HEK293 (cell line): ENCODE measurements at regions not wholly inside any gene's neighbourhood (a gene's known extent, or its start where the extent isn't known, plus 50 kb on each side); places are given as distances from the start of the nearest gene placed in this dataset.
"Not testable (repeated sequence)": the region's sequence is repeated elsewhere in the genome, so short reads cannot be mapped to it uniquely, and the experiment has no call there.

Experiments
- CTCF ChIA-PET: fragments of 350-600 bp; formaldehyde crosslinking; extraction: SDS; loops from one replicate; lab custom pipeline; 2021; ENCODE audit warnings: antibody characterized with exemption; lab: Yijun Ruan, JAX
- POLR2A ChIA-PET: fragments of 300-600 bp; formaldehyde crosslinking; extraction: SDS; loops from one replicate; lab custom pipeline; 2020; ENCODE audit warnings: antibody characterized with exemption, inconsistent platforms; lab: Yijun Ruan, JAX
- H3K27ac ChIP-seq: fragments of 200-500 bp; sonication (Bioruptor generic); 2 replicates; pipeline ENCODE4 v1.5.1; 2014; ENCODE audit warnings: low read depth, low read length, control low read depth, inconsistent platforms; ENCODE audit errors: extremely low read depth
- H3K36me3 ChIP-seq, 2 experiments: fragments of 200-500 bp in 1 of 2; sonication (Bioruptor generic) in 1 of 2; 1 replicate in 1 of 2; 2 replicates in 1 of 2; pipeline ENCODE4 v1.5.1; 2014 to 2017; ENCODE audit warnings: inconsistent platforms in 2 of 2, low read length in 2 of 2; ENCODE audit not compliant: control insufficient read depth in 2 of 2, insufficient read depth in 1 of 2
- H3K4me1 ChIP-seq: fragments of 200-500 bp; sonication (Bioruptor generic); 2 replicates; pipeline ENCODE4 v1.5.1; 2014; ENCODE audit warnings: mild to moderate bottlenecking, low read length, inconsistent platforms; ENCODE audit not compliant: control insufficient read depth, insufficient read depth
- H3K4me3 ChIP-seq: 2 replicates; pipeline ENCODE4 v1.5.1; 2011; ENCODE audit warnings: low read depth, mild to moderate bottlenecking, control low read depth, low read length, moderate library complexity
- H3K9me3 ChIP-seq: fragments of 200-500 bp; sonication (Bioruptor generic); 2 replicates; pipeline ENCODE4 v1.5.1; 2014; ENCODE audit warnings: low read depth, low read length, inconsistent platforms; ENCODE audit not compliant: control insufficient read depth, insufficient read depth
- GLIS1 ChIP-seq: fragments of 450-650 bp; formaldehyde crosslinking; IDR thresholded peaks from 2 replicates; pipeline ENCODE4 v1.5.1; 2016; ENCODE audit warnings: missing biosample characterization, missing genetic modification characterization
- KLF9 ChIP-seq: fragments of 450-650 bp; formaldehyde crosslinking; IDR thresholded peaks from 2 replicates; pipeline ENCODE4 v1.5.1; 2016; ENCODE audit warnings: missing biosample characterization, missing genetic modification characterization, low read depth
- MYNN ChIP-seq: fragments of 450-650 bp; formaldehyde crosslinking; IDR thresholded peaks from 2 replicates; pipeline ENCODE4 v1.5.1; 2016; ENCODE audit warnings: missing biosample characterization, missing genetic modification characterization, borderline replicate concordance
- PRDM10 ChIP-seq: fragments of 450-650 bp; formaldehyde crosslinking; IDR thresholded peaks from 2 replicates; pipeline ENCODE4 v1.5.1; 2016; ENCODE audit warnings: missing biosample characterization, missing genetic modification characterization
- REPIN1 ChIP-seq: fragments of 450-650 bp; formaldehyde crosslinking; IDR thresholded peaks from 2 replicates; pipeline ENCODE4 v1.5.1; 2017; ENCODE audit warnings: missing biosample characterization, missing genetic modification characterization, low read depth
- SETDB1 ChIP-seq: IDR thresholded peaks from one replicate; pipeline ENCODE4 v1.6.1; 2017; ENCODE audit warnings: mild to moderate bottlenecking, low read length, moderate library complexity, mixed read lengths; ENCODE audit not compliant: insufficient read length
- TCF7L2 ChIP-seq: IDR thresholded peaks from 2 replicates; pipeline ENCODE4 v1.6.1; 2011; ENCODE audit warnings: low read depth, mild to moderate bottlenecking, inconsistent platforms, low read length, moderate library complexity, borderline replicate concordance
- YY2 ChIP-seq: fragments of 450-650 bp; formaldehyde crosslinking; IDR thresholded peaks from 2 replicates; pipeline ENCODE4 v1.5.1; 2016; ENCODE audit warnings: missing biosample characterization, missing genetic modification characterization
- ZFHX2 ChIP-seq: fragments of 450-650 bp; formaldehyde crosslinking; conservative IDR thresholded peaks from 2 replicates; pipeline ENCODE4 v1.5.1; 2016; ENCODE audit warnings: missing biosample characterization, missing genetic modification characterization
- ZNF169 ChIP-seq: fragments of 450-650 bp; formaldehyde crosslinking; IDR thresholded peaks from 2 replicates; pipeline ENCODE4 v1.5.1; 2016; ENCODE audit warnings: missing biosample characterization, missing genetic modification characterization
- ZNF248 ChIP-seq: fragments of 450-650 bp; formaldehyde crosslinking; IDR thresholded peaks from 2 replicates; pipeline ENCODE4 v1.5.1; 2017; ENCODE audit warnings: missing biosample characterization, missing genetic modification characterization
- ZNF433 ChIP-seq: fragments of 450-650 bp; formaldehyde crosslinking; IDR thresholded peaks from 2 replicates; pipeline ENCODE4 v1.5.1; 2016; ENCODE audit warnings: missing biosample characterization, missing genetic modification characterization, low read depth
- ZNF488 ChIP-seq: fragments of 450-650 bp; formaldehyde crosslinking; IDR thresholded peaks from 2 replicates; pipeline ENCODE4 v1.5.1; 2016; ENCODE audit warnings: missing biosample characterization, missing genetic modification characterization
- ZNF501 ChIP-seq: fragments of 450-650 bp; formaldehyde crosslinking; IDR thresholded peaks from 2 replicates; pipeline ENCODE4 v1.5.1; 2016; ENCODE audit warnings: missing biosample characterization, missing genetic modification characterization
- ZNF670 ChIP-seq: fragments of 450-650 bp; formaldehyde crosslinking; IDR thresholded peaks from 2 replicates; pipeline ENCODE4 v1.5.1; 2016; ENCODE audit warnings: missing biosample characterization, missing genetic modification characterization, low read depth
- ZNF837 ChIP-seq: fragments of 450-650 bp; formaldehyde crosslinking; IDR thresholded peaks from 2 replicates; pipeline ENCODE4 v1.5.1; 2016; ENCODE audit warnings: missing biosample characterization, missing genetic modification characterization
- TF ChIP-seq, protein P1 (sequence below): fragments of 450-650 bp; formaldehyde crosslinking; IDR thresholded peaks from 2 replicates; pipeline ENCODE4 v1.5.1; 2016; ENCODE audit warnings: missing biosample characterization, missing genetic modification characterization
- TF ChIP-seq, protein P2 (sequence below): fragments of 450-650 bp; formaldehyde crosslinking; IDR thresholded peaks from 2 replicates; pipeline ENCODE4 v1.5.1; 2016; ENCODE audit warnings: missing biosample characterization, missing genetic modification characterization
- TF ChIP-seq, protein P3 (sequence below): fragments of 450-650 bp; formaldehyde crosslinking; IDR thresholded peaks from 2 replicates; pipeline ENCODE4 v1.5.1; 2017; ENCODE audit warnings: missing biosample characterization, missing genetic modification characterization
- TF ChIP-seq, protein P4 (sequence below): fragments of 450-650 bp; formaldehyde crosslinking; IDR thresholded peaks from 2 replicates; pipeline ENCODE4 v1.5.1; 2016; ENCODE audit warnings: missing biosample characterization, missing genetic modification characterization

- TF ChIP-seq, protein P1, sequence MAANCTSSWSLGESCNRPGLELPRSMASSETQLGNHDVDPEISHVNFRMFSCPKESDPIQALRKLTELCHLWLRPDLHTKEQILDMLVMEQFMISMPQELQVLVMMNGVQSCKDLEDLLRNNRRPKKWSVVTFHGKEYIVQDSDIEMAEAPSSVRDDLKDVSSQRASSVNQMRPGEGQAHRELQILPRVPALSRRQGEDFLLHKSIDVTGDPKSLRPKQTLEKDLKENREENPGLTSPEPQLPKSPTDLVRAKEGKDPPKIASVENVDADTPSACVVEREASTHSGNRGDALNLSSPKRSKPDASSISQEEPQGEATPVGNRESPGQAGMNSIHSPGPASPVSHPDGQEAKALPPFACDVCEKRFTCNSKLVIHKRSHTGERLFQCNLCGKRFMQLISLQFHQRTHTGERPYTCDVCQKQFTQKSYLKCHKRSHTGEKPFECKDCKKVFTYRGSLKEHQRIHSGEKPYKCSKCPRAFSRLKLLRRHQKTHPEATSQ (tag by site-specific recombination) = no peak
- TF ChIP-seq PRDM10 (no peak), YY2 (tag by site-specific recombination) (no peak), TCF7L2 (no peak)
Measured at GRCh38 chrX:88944661-88945060, 197.6 kb downstream of the CPXCR1 start (continued).

DNA sequence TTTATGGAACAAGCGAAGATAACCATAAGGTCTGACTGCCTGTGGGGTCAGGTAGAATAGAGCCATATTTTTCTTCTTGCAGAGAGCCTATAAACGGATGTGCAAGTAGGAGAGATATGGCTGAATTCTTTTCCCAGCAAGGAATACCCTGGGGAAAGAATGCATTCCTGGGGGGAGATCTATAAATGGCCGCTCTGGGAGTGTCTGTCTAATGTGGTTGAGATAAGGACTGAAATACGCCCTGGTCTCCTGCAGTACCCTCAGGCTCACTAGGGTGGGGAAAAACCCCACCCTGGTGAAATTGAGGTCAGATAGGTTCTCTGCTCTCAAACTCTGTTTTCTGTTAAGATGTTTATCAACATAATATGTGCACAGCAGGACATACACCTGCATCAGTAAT lies 209.0 kb downstream of the CPXCR1 start:
- CTCF ChIA-PET = not testable (repeated sequence)
- peak; percentile 93 for TF ChIP-seq SETDB1
- 0 out of 2 replicates have a peak, but pooled peaks have one; percentile 48 for TF ChIP-seq TCF7L2

GRCh38 chrX:88977835-88978234 lies 230.8 kb downstream of the CPXCR1 start:
- no peaks in the 10 kb centered on the region for H3K4me1 ChIP-seq
- H3K4me3 ChIP-seq = no peak overlapping the region
- TF ChIP-seq, protein P2, sequence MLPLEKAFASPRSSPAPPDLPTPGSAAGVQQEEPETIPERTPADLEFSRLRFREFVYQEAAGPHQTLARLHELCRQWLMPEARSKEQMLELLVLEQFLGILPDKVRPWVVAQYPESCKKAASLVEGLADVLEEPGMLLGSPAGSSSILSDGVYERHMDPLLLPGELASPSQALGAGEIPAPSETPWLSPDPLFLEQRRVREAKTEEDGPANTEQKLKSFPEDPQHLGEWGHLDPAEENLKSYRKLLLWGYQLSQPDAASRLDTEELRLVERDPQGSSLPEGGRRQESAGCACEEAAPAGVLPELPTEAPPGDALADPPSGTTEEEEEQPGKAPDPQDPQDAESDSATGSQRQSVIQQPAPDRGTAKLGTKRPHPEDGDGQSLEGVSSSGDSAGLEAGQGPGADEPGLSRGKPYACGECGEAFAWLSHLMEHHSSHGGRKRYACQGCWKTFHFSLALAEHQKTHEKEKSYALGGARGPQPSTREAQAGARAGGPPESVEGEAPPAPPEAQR (tag by site-specific recombination) = no peak
- TF ChIP-seq ZNF488 = no peak
- TF ChIP-seq, protein P3, sequence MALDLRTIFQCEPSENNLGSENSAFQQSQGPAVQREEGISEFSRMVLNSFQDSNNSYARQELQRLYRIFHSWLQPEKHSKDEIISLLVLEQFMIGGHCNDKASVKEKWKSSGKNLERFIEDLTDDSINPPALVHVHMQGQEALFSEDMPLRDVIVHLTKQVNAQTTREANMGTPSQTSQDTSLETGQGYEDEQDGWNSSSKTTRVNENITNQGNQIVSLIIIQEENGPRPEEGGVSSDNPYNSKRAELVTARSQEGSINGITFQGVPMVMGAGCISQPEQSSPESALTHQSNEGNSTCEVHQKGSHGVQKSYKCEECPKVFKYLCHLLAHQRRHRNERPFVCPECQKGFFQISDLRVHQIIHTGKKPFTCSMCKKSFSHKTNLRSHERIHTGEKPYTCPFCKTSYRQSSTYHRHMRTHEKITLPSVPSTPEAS (tag by site-specific recombination) = no peak
- TF ChIP-seq KLF9 (tag by site-specific recombination) = no peak
- TF ChIP-seq MYNN = no peak
- TF ChIP-seq ZFHX2 (tag by site-specific recombination) = no peak
- no peak for TF ChIP-seq ZNF501 (tag by site-specific recombination)
- TF ChIP-seq REPIN1 (tag by site-specific recombination) = no peak
- no peak for TF ChIP-seq ZNF670 (tag by site-specific recombination)
- no peak for TF ChIP-seq ZNF433 (tag by site-specific recombination)
- TF ChIP-seq, protein P4, sequence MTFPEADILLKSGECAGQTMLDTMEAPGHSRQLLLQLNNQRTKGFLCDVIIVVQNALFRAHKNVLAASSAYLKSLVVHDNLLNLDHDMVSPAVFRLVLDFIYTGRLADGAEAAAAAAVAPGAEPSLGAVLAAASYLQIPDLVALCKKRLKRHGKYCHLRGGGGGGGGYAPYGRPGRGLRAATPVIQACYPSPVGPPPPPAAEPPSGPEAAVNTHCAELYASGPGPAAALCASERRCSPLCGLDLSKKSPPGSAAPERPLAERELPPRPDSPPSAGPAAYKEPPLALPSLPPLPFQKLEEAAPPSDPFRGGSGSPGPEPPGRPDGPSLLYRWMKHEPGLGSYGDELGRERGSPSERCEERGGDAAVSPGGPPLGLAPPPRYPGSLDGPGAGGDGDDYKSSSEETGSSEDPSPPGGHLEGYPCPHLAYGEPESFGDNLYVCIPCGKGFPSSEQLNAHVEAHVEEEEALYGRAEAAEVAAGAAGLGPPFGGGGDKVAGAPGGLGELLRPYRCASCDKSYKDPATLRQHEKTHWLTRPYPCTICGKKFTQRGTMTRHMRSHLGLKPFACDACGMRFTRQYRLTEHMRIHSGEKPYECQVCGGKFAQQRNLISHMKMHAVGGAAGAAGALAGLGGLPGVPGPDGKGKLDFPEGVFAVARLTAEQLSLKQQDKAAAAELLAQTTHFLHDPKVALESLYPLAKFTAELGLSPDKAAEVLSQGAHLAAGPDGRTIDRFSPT (tag by site-specific recombination) = no peak
- no peak for TF ChIP-seq ZNF837 (tag by site-specific recombination)
- no peak for TF ChIP-seq ZNF169 (tag by site-specific recombination)
- TF ChIP-seq GLIS1 (tag by site-specific recombination) = no peak
- TF ChIP-seq ZNF248 (tag by site-specific recombination) = no peak
- TF ChIP-seq, all 188 proteins: peak for 0
- Histone ChIP-seq H3K36me3 (no peaks in the 10 kb centered on the region), H3K9me3 (peaks cover 2% of the 10 kb centered on the region; the same call in 1 of the 2 replicates), H3K27ac (no peak overlapping the region)
- POLR2A ChIA-PET = no interaction called here
- CTCF ChIA-PET = no interaction called here

More for the DNA sequence above, 209.0 kb downstream of the CPXCR1 start:
- H3K9me3 ChIP-seq, H3K36me3 ChIP-seq, H3K4me3 ChIP-seq, H3K27ac ChIP-seq, H3K4me1 ChIP-seq, POLR2A ChIA-PET: not testable (repeated sequence)
